Skin of body (tissue), 1 donor: ENCODE measurements at regions not wholly inside any gene's neighbourhood (a gene's known extent, or its start where the extent isn't known, plus 50 kb on each side); places are given as distances from the start of the nearest gene placed in this dataset.
A peak's percentile ranks its signal among the peaks of the same experiment; 100 is the strongest.

Experiments used
- DNase-seq: peaks from one replicate; lab custom pipeline; 2025; lab: John Stamatoyannopoulos, UW

- peak; percentile 41 for DNase-seq
These were observed 125.0 kb upstream of the EDNRA start for GRCh38 chr4:147355847-147356246.

DNA sequence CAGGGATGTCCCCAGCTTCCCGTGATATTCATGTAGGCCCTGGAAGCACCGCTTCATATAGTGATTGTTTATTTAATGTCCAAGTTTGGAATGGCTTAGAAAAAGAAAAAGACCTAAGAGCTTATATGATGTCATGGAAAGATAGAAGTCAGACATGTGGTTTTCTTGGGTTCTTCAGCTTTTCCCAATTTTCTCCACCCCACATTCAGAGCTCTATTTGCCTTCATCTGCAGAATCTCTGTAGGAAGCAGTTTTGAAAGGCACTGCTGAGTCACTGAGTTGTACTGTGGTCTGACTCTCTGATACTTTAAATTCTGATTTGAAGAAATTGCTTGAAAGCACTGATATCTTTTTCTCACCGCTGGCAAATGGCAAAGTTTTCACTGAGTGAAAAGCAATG, 120.6 kb upstream of the EDNRA start:
- peak; percentile 17 for DNase-seq

GRCh38 chr4:147361726-147362125, 119.2 kb upstream of the EDNRA start:
- no peak for DNase-seq

DNA sequence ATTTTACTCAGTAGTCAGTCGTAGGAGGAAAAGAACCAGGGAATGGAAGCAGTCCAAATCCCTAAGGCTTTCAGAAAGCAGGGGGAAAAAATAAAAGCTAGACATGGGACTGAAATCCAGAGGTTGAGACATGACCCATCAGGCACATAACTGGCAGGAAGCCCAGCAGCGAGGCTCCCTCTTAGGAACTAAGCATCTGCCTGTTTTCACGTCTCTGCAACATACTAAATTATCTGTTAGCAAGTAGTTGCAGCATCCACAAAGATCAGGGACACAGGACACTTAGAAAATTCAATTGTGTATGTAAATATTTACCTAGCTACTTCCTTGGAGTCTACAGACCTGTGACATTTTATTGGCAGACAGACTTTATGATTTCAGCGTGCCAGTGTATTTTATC, 118.0 kb upstream of the EDNRA start:
- peak; percentile 81 for DNase-seq

DNA sequence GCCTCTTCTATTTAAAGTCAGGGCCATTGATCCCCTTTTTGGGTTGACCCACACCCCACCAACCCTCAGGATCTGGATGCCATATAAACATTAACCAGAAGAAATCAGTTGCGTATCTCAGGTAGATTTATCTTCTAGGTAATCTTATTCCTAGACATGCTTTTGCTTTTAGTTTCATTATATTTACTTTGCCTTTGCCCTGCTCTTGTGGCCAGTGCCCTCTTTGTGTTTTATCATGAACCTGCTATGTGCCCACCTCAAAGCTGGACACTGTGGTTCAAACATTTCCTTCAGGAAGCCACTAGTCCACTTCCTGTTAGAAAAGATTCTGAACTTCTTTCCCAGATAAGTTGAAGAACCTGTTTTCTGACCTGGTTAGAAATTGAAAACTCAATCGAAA, 117.4 kb upstream of the EDNRA start:
- no peak for DNase-seq

- no peak for DNase-seq
These were observed 115.5 kb upstream of the EDNRA start for GRCh38 chr4:147365396-147365795.

DNA sequence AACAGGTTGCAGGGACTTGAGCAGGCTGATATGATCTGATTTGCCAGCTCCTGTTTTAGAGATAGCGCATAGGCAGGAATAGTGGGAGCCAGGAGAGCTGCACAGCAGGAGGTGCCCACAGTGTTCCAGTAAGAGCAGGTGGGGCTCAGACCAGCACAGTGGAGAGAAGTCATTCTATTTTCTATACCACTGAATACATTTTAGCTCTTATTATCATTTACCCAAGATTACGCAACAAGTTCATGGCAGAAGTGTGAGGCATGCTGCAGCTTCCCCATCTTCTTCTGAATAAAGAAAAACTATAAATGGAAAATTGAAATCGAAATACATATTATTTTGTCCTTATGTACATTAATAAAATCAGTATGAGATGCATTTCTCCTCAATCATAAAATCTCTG, 114.7 kb upstream of the EDNRA start:
- no peak for DNase-seq

GRCh38 chr4:147367891-147368290, 113.0 kb upstream of the EDNRA start:
- DNase-seq = no peak

- peak; percentile 72 for DNase-seq
These were observed 111.9 kb upstream of the EDNRA start for GRCh38 chr4:147368948-147369347.

DNA sequence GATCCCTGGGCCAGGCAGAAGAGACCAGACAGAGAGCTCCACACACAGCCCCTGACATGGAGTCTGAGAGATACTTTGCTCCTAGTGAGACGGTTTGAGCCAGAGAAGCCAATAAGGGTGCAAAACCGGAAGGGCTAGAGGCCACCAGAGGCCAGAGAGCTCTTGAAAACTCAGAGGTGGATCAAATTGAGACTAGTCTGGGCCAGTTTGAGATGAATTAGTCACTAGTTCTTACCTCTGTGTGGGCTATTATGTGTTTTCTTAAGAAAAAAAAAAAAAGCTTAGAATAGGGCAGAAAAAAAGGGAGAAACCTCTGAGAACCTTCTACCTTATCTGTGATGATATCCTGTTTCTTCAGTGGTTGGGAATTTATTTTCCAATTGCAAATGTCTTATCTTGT, 110.4 kb upstream of the EDNRA start:
- no peak for DNase-seq

DNA sequence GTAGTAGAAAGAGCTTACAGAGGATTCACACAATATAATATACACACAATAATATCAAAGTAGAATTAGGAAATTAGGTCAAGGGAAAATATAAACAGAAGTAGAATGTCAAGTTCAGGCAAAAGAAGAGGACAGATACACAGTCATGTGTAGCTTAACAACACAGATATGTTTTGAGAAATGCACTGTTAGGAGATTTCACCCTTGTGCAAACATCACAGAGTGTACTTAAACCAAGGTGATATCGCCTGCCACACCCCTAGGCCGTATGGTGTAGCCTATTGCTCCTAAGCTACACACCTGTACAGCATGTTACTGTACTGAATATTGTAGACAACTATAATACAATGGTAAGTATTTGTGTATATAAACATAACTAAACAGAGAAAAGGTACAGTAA, 110.0 kb upstream of the EDNRA start:
- DNase-seq = no peak

GRCh38 chr4:147371661-147372060, 109.2 kb upstream of the EDNRA start:
- no peak for DNase-seq

DNA sequence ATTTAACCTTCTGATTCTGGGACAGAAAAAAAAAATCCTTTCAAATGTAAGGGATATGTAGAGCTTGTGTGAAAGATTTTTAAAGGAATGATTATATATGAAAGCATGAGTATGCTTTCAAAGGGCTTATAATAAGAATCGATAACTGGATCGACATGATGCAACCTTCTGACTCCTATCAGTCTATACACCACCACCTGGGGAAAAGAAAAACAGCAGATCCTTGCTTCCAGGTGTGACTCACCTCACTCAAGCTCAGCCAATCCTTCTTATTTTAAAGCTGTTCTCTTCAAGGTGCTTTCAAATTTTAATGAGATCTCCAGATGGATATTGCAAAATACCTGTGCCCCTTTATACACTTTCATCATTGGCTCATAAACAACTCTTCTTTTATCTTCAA, 102.1 kb upstream of the EDNRA start:
- DNase-seq = no peak

GRCh38 chr4:147381749-147382148, 99.1 kb upstream of the EDNRA start:
- DNase-seq = no peak

GRCh38 chr4:147388018-147388417, 92.9 kb upstream of the EDNRA start:
- no peak for DNase-seq

DNA sequence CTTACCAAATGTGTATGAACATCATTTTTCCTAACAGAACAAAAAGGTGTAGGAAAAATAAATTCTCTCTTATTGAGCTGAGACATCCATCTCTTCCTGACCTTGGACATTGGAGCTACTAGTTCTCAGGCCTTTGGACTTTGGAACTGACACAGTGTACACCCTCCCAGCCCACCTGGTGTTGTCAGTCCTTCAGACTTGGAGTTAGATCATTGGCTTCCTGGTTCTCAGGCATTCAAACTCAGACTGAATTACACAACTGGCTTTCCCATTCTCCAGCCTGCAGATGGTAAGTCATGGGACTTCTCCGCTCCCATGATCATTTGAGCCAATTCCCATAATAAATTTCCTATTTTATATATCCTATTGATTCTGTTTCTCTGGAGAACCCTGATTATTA, 84.8 kb upstream of the EDNRA start:
- DNase-seq = no peak

DNA sequence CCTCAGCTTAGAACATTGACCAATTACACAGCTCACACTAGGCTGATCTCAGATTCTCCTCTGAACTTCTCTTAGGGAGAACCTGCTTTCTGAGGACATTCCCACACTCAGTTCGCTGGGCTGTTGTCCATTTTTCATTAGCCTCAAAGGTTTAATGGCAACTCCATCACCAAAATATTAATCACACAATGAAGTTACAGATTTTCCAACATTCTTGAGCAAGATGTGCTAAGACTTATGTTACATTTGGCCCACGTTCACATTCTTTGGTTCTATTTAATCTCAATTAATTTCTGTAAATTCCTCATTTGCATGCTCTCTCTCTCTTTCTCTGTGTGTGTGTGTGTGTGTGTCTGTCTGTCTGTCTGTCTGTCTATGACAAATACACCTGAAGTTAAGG, 82.3 kb upstream of the EDNRA start:
- no peak for DNase-seq

GRCh38 chr4:147400721-147401120, 80.2 kb upstream of the EDNRA start:
- no peak for DNase-seq

GRCh38 chr4:147401221-147401620, 79.7 kb upstream of the EDNRA start:
- DNase-seq = no peak

GRCh38 chr4:147407261-147408045, 73.4 kb upstream of the EDNRA start:
- DNase-seq = no peak

DNA sequence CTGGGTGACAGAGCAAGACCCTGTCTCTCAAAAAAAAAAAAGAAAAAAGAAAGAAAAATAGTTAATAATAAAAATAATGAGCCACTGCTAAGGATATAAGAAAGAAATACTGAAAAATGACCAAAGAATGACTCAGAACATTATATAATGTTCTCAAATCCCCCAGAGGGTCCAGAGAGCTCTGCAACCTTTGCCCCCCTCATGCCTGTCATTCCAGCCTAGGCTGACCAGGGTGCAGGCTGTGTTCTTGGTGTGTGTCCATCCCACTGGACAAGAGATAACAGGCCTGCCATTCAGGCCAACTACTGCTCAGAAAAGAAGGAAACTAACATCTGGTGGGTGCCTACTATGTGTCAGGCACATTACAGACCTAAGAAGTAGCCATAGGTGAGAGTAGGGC, 72.7 kb upstream of the EDNRA start:
- no peak for DNase-seq

- no peak for DNase-seq
These were observed 71.5 kb upstream of the EDNRA start for GRCh38 chr4:147409350-147409749.

- peak; percentile 1 for DNase-seq
These were observed 62.7 kb upstream of the EDNRA start for GRCh38 chr4:147418226-147418625.

DNA sequence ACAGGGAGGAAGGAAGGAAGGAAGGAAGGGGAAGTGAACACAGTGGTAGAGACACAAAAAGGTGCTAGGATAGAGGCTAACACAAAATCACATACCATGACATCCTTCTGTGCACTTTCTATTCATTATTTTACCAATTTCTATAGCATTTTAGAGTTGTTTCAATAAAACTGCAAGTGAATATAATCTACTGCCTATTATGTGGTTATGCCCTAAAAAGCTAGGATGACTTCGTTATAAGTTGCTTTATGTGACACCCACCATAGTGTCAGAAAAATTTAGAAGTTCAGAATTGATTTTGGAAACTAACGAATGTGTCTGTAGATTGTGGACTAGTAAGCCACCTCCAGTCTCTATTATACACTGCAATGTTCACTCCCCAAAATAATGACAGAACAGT, 59.4 kb upstream of the EDNRA start:
- DNase-seq = no peak
